Activated CD4-positive, alpha-beta T cell treated with anti-CD3 and anti-CD28 coated beads, Interleukin-2, Interleukin-6, amounts not matched to agents 100 ng/mL and 50 ng/mL, durations not matched to agents 16 hours and 8 hours (primary cell): ENCODE measurements at regions not wholly inside any gene's neighbourhood (a gene's known extent, or its start where the extent isn't known, plus 50 kb on each side); places are given as distances from the start of the nearest gene placed in this dataset.
"Not testable (repeated sequence)": the region's sequence is repeated elsewhere in the genome, so short reads cannot be mapped to it uniquely, and the experiment has no call there.

ENCODE experiments used
- DNase-seq: peaks from one replicate; pipeline ENCODE4 v3.0.0-alpha.2; 2020

DNA sequence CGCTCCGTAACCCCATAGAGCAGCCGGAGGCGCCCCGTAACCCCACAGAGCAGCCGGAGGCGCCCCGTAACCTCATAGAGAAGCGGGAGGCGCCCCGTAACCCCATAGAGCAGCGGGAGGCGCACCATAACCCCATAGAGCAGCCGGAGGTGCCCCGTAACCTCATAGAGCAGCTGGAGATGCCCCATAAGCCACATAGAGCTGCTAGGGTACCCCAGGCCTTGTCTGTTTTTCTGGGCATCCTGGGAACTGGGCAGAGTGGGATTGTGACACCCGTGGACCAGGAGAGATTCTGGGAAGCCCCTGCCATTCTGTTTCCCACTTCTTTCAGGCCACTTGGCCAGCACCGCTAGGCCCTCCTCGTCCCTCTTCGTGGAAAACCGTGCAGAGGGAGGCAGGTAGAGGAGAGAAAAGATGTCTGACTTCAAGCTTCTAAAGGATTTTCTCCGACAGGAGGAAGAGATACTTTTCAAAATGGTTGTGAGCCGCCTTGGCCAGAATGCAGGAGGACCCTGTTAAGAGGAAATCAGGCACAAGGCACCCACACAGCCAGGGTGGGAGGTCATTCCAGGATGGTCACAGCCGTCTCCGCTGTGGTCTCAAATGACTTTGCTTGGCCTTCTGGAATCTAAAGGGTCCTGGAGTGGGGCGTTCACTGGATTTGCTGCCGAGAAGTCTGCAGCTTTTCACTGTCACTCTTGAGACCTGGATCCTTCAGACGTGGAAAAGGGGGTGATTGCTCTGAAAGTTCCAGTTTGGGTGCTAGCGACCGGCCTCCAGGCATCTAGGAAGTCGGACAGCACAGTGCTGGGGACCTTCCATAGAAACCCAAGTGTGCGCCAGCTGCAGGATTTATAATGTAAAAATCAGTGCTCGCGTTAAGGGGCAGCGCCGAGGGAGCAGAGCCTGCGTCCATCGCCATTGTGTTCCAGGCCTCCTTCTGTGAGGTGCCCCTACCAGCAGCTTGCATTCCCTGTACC lies 178.3 kb upstream of the ZNF469 start:
- not testable (repeated sequence) for DNase-seq

GRCh38 chr16:88205482-88205881 lies 177.3 kb upstream of the ZNF469 start:
- DNase-seq, result not testable (repeated sequence)

DNA sequence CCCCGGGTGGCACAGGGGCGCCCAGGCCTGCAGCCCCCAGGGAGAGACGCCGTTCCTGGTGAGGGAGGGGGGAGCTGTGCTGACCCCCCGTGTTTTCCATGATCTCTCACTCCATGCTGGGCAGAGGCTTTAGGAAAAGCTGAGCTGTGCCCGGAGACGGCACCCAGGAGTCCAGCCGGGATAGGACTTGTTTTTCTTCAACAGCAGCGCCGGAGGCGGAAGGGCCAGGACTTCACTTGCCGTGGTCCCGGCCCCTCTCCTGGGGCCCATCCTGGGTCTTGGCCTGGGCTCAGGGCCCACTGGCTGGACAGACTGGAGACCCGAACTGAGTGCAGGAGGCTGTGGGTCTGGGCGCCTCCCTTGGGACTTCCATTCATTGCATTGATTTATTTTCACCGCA lies 176.8 kb upstream of the ZNF469 start:
- not testable (repeated sequence) for DNase-seq

GRCh38 chr16:88206516-88206915 lies 176.2 kb upstream of the ZNF469 start:
- not testable (repeated sequence) for DNase-seq

DNA sequence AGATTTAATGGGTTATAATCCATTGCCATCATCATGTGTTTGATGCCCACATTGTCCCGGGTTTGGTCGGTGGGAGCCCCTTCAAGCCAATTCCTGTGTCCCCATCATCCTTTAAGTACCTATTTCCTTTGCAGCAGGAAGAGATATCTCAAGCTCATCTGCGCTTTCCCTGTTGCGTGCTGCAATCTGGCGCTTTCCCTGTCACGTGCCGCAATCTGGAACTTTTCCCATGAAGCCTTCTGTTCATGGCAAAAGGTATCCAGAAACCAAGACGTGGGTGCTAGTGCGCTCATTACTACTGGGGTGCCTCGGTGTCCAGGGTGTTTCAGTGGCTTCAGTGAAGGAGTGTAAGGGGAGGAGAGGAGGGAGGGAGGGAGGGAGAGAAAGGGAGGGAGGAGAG lies 174.6 kb upstream of the ZNF469 start:
- no peak for DNase-seq

DNA sequence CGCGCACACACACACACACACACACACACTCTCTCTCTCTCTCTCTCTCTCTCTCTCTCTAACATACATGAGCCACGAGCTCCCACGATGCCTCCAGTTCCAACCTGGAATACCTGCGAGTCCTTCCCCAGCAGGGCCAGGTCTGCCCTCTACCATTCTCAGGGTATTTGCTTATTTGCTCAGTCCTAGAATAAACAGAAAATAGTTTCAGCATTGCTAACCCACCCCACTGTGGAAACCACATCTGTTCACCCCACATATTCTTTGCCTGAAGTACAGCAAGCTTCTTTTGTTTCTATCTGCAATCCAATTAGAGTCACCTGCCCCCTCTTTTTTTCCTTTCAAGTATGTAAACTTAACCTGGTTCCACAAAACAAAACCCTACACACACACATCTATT lies 174.0 kb upstream of the ZNF469 start:
- DNase-seq, result not testable (repeated sequence)

GRCh38 chr16:88209579-88209978 lies 173.2 kb upstream of the ZNF469 start:
- DNase-seq, result not testable (repeated sequence)

- not testable (repeated sequence) for DNase-seq
Measured at GRCh38 chr16:88213937-88214336, 168.8 kb upstream of the ZNF469 start.

- not testable (repeated sequence) for DNase-seq
Measured at GRCh38 chr16:88221001-88221761, 161.6 kb upstream of the ZNF469 start.

GRCh38 chr16:88223696-88224095 lies 159.1 kb upstream of the ZNF469 start:
- DNase-seq, result not testable (repeated sequence)

- DNase-seq, result not testable (repeated sequence)
Measured at GRCh38 chr16:88224131-88224898, 158.4 kb upstream of the ZNF469 start.

DNA sequence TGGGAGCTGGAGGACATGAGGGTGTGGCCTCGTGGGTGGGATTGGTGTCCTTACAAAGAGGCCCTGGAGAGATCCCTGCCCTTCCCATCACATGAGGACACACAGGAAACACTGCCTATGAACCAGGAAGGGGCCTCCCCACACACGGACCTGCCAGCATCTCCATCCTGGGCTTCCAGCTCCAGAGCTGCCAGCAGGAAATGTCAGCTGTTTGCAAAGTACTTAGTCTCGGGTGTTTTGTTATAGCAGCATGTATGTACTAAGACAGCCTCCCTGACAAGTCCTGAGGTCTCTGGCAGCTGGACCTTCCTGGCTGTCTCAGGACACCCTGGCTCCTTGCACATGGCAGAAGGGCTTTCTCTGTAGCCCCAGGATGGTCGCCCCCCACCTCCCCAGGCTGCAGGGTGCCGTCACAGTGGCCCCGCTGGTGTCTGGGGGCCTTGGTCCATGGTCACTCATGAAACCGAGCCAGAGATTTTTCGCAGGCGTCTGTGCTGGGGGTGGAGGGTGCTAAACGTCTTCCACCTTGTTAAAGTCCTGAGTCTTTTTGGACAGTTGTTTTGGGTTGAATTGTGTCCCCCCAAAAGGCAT lies 157.0 kb upstream of the ZNF469 start:
- not testable (repeated sequence) for DNase-seq

DNA sequence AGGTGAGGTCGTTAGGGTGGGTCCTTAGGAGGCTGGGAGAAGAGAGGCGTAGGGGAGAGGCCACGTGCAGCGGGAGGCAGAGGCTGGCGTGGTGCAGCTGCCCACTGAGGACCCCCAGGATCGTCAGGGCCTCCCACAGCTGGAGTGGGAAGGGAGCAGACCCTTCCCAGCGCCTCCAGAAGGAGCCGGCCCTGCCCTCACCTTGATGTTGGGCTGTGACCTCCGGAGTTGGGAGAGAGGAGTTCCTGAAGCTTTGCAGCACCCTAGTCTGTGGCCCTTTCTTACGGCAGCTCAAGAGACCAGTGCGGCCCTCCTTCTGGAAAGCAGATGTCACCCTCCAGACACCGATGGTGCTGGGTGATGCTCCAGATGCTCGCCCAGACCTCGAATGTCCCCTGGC lies 156.5 kb upstream of the ZNF469 start:
- DNase-seq, result not testable (repeated sequence)

GRCh38 chr16:88227026-88227721 lies 155.6 kb upstream of the ZNF469 start:
- DNase-seq, result not testable (repeated sequence)

DNA sequence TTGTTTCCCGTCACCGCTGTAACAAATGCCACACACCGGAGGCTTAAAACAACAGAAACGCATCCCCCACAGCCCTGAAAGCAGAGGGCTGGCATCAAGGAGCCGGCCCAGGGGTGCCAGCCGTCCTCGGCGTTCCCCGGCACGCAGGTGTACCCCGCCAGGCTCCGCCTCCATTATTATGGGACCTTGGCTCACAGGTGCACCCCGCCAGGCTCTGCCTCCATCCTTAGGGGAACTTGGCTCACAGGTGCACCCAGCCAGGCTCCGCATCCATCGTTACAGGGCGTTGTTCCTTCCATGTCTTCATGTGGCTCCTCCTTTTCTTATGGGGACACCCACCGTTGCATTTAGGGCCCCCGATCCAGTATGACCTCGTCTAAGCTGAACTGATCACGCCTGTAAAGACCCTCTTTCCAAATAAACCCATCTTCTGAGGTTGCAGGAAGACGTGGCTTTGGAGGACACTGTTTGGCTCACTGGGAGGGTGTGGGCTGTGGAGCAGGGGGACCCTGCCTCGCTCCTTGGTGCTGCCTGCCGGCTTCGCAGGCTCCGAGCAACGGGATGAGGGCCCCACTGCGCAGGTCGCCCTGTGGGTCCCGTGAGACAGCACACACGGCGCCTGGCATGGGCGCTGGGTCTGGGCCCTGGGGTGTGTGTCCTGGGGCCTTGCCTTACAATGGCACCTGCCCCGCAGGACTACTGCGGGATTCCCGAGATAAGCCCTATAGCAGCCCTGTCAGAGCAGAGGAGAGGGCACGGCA lies 154.9 kb upstream of the ZNF469 start:
- DNase-seq, result not testable (repeated sequence)

- DNase-seq, result not testable (repeated sequence)
Measured at GRCh38 chr16:88228751-88229150, 154.0 kb upstream of the ZNF469 start.

DNA sequence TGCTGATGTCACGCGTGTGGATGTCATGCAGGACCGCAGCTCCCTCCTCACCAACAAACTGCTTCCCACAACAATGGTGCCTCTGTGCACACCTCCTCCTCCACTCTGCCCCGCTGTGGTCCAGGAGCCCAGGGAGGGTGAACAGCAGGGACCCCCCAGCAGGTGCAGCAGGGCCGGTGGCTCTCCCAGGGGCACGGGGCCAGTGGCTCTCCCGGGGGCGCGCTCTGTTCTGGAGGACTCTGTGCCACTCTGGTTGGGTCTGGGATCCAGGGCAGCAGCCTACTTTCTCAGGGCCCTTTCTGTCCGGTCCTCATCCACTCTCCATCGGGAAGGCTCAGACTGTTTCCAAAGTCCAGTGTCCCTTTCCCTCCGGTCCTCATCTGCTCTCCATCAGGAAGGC lies 153.0 kb upstream of the ZNF469 start:
- DNase-seq, result not testable (repeated sequence)

GRCh38 chr16:88230276-88230966 lies 152.3 kb upstream of the ZNF469 start:
- DNase-seq, result not testable (repeated sequence)

GRCh38 chr16:88230967-88231615 lies 151.7 kb upstream of the ZNF469 start:
- DNase-seq, result not testable (repeated sequence)

GRCh38 chr16:88231839-88232238 lies 150.9 kb upstream of the ZNF469 start:
- DNase-seq, result not testable (repeated sequence)
